ENCODE measurements at regions not wholly inside any gene's neighbourhood (a gene's known extent, or its start where the extent isn't known, plus 50 kb on each side); places are given as distances from the start of the nearest gene placed in this dataset.

DNA sequence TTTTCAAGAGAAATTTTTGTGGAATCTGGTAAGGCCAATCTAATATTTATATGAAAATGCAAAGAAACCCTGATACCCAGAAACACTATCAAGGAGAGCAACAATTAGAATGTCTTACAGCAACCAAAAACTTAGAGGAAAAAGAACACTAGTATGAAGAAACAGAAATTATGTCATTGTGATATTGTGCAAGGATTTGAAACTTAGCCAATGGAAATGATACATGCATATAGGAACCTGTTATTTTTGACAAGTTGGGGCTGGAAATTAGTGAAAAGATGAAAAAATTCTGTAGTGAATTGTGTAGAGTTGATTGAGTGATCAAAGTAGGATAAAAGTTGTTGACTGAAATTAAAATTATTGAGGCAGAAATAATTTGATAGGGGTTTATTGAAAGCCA is 792.6 kb upstream of the SLITRK6 start:
- TF ChIP-seq RAD21 (CRISPR knock-in tag; IDR thresholded peaks at IDR 0.05), result no peak
- TF ChIP-seq, protein P1, sequence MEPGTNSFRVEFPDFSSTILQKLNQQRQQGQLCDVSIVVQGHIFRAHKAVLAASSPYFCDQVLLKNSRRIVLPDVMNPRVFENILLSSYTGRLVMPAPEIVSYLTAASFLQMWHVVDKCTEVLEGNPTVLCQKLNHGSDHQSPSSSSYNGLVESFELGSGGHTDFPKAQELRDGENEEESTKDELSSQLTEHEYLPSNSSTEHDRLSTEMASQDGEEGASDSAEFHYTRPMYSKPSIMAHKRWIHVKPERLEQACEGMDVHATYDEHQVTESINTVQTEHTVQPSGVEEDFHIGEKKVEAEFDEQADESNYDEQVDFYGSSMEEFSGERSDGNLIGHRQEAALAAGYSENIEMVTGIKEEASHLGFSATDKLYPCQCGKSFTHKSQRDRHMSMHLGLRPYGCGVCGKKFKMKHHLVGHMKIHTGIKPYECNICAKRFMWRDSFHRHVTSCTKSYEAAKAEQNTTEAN (CRISPR knock-in tag; conservative IDR thresholded peaks at IDR 0.05), result no peak
- TF ChIP-seq ZNF24 (IDR thresholded peaks at IDR 0.05), result no peak
- no peak for TF ChIP-seq SP1 (IDR thresholded peaks at IDR 0.05)
- TF ChIP-seq SP1 (CRISPR knock-in tag; IDR thresholded peaks at IDR 0.05), result no peak

Measured in HepG2 (cell line).